Sciatic nerve (tissue), 2 donors: ENCODE measurements at regions not wholly inside any gene's neighbourhood (a gene's known extent, or its start where the extent isn't known, plus 50 kb on each side); places are given as distances from the start of the nearest gene placed in this dataset.
"Not testable (repeated sequence)": the region's sequence is repeated elsewhere in the genome, so short reads cannot be mapped to it uniquely, and the experiment has no call there.

ENCODE experiments used
- ATAC-seq: fragments of 200-7000 bp; cut with Tn5 transposase; one replicate; pipeline ENCODE4 v1.9.1; 2020; ENCODE audit warnings: mild to moderate bottlenecking, moderate library complexity
- DNase-seq: peaks from one replicate; pipeline ENCODE4 v3.0.0-alpha.2; 2020; ENCODE audit warnings: low spot score
- intact Hi-C: fragments of 100-400 bp; cut with DNase I; formaldehyde crosslinking; loops from one replicate; pipeline ENCODE4 v1.14.2; 2022
- donor health status: DM: no; HTN: no; CAD: no.
- donor health status: DM: no; HTN: no; CAD: no.

DNA sequence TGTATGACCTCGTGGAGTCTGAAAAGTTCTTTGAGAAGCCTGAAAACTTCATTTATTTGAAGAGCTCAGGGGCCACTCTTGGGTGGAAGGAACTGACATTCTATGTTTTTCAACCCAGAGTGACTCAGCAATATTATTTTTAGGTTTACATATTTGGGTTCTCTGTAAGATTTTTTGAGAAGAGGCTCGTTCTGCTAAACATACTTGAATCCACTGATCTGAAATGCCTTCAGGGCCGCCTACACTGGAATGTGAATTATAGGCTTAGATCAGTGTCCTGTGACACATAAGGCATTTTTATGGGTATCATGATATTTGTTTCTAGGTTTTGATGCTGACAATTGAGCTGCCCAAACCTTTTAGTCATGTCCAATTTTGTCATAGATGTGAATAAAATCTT is 86.2 kb downstream of the PSAT1 start:
- DNase-seq (no peak), ATAC-seq (no peak)
- intact Hi-C loops = no loop called here

- ATAC-seq = no peak
- intact Hi-C loops = no loop called here
- DNase-seq = no peak
Observed at GRCh38 chr9:78386348-78386747, 89.4 kb downstream of the PSAT1 start.

DNA sequence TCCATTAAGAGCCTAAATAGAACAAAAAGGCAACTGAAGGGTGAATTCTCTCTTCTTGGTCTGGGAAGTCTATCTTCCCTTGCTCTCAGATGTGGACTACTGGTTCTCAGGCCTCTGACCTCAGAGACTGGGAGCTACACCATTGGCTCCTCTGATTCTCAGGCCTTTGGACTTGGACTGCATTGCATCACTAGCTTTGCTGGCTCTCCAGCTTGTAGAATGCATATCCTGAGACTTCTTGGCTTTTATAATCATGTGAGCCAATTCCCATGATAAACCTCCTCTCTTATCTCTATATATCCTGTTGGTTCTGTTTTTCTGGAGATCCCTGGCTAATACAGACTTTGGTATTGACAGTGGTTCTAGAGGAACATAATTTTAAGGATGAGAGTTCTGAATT is 89.8 kb downstream of the PSAT1 start:
- DNase-seq (no peak), ATAC-seq (no peak)
- intact Hi-C loops = no loop called here

- ATAC-seq = no peak
- DNase-seq = no peak
- intact Hi-C loops = no loop called here
Observed at GRCh38 chr9:78393340-78393739, 96.4 kb downstream of the PSAT1 start.

DNA sequence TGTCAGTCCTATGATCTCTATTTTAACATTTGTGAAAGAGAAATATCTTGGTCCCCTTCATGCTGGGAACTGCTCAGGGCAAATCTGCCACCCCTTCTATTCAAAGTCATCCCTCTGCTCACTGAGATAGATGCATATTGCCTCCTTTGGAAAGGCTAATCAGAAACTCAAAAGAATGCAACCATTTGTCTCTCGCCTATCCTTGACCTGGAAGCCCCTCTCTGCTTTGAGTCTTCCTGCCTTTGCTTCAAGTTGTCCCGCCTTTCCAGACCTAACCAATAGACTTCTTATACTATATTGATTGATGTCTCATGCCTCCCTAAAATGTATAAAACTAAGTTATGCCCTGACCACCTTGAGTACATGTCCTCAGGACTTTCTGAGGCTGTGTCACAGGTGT is 97.0 kb downstream of the PSAT1 start:
- ATAC-seq = no peak
- intact Hi-C loops = no loop called here
- no peak for DNase-seq

DNA sequence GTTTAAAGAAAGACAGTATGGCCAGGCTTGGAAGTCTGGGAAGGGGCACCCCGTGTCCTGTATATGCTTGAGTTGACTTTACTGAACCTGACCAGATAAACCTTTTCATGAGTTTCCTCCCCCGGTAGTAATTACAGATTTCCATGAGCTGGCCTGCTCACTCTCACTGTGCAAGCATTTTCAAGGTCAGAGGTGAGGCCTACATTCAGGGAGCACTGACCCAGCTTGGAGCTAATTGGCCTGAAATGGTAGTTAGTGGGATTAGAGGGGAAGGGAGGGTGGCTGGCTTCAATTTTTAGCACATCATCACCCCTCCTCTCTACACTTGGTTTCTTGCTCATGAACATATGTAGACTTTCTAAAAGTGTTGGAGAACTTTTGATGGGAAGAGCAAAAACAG is 99.2 kb downstream of the PSAT1 start:
- no peak for DNase-seq

GRCh38 chr9:78397045-78397444 is 100.1 kb downstream of the PSAT1 start:
- ATAC-seq (no peak), DNase-seq (no peak)
- intact Hi-C loops = no loop called here

More for the DNA sequence above, 99.2 kb downstream of the PSAT1 start:
- ATAC-seq = no peak
- intact Hi-C loops = no loop called here

GRCh38 chr9:78397454-78397853 is 100.5 kb downstream of the PSAT1 start:
- DNase-seq (no peak), ATAC-seq (no peak)
- intact Hi-C loops = no loop called here

DNA sequence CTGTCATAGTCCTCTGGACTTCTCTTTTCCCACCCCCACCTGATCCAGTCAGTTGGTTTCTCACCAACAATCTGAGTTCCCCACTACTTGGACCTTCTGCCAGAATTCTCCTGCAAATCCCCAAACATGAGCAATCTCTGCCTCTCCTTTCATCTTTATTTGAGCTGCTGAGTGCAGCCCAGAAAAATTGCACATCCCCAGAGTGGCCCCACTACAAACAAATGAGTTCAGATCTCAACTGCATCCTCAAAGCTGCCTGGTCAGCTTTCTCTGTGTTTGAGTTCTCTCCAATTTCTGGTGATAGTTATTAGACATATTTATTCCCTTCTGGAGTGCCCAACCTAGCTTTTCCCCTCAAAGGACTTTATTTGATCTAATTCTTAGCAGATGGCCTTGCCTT is 102.2 kb downstream of the PSAT1 start:
- intact Hi-C loops = no loop called here
- ATAC-seq (no peak), DNase-seq (no peak)

DNA sequence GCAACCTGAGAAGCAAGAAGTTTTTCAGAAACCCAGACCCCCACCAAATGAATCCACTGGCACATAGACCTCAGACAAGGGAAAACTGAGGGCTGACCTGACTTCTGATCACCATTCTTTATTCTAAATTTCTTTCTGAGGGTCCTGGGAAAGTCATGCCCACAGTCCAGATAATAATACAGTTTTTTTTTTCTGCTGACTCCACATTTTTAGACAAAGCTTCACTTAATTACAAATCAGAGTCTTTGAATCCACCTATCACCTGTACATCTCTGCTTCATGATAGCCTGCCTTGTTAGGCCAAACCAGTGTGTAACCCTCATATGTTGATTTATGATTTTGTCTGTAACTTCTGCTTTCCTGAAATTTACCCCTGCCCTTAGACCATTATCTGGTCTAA is 103.6 kb downstream of the PSAT1 start:
- ATAC-seq (no peak), DNase-seq (no peak)
- intact Hi-C loops = no loop called here

DNA sequence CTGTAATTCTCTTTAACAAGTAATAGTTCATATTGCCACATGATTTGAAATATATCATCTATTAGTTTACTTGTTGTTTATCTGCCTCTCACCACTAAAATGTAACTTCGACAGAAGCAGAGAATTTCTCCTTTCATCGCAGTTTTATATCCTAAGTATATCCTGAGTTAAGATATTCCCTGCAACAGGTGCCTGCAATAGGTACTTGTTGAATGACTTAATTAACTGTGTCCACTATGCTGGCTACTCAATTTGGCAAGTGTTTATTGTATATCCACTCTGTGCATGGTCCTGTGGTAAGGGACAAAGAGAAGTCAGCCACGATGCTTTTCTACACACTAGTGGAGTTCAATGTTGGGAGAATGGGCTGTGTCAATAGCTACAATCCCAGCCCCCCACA is 108.5 kb downstream of the PSAT1 start:
- ATAC-seq (no peak), DNase-seq (no peak)
- intact Hi-C loops = no loop called here

- DNase-seq = no peak
- intact Hi-C loops = no loop called here
- ATAC-seq = no peak
Observed at GRCh38 chr9:78406146-78406545, 109.2 kb downstream of the PSAT1 start.

DNA sequence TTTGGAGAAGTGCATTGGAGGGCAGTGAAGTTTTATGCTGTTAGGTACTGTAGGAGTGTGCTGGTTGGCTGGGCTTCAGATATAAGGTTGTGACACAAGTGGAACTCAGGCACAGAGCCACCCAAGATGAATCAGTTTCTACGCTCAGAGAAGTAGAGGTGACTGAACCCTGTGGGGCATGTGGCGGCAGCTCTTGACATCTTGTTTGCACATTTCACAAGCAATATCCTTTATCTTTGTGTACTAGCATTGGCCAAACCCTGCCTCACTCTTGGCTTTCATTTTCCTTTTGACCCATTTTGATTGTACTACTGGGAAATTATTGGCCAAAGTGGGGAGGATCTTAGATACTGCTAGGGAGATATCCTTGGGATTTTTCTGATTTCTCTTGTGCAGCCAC is 110.0 kb downstream of the PSAT1 start:
- no peak for ATAC-seq
- intact Hi-C loops = no loop called here
- DNase-seq = no peak

DNA sequence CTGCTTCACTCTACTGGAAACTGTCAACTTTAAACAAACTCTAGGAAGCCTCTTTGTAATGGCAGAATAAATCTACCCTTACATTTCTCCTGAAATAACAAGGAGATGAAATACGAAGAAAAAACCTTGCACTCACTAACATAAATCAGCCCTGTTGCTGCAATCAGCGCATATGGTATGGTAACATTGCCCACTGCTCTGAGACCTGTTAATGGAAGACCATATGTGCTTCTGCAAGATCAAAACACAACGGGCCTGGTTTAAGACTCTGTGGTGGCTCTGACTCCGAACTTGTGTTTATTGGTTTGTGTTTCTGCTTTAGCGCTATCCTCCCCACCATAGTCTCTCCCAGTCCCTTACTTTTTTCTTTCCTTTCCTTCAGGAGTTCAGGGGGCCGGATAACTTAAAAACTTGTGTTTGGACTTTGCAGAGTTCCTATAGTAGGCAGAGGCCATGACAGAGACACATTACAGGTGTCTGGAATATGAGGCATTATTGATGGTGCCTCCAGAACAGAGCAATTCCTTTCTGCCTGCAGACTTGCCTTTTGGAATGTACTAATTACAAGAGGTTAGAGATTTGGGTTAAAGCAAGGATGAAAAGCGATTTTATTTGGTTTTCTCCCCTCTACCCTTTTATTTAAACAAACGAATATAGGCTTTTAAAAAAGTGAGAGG is 110.8 kb downstream of the PSAT1 start:
- DNase-seq (no peak), ATAC-seq (no peak)
- intact Hi-C loops = no loop called here

DNA sequence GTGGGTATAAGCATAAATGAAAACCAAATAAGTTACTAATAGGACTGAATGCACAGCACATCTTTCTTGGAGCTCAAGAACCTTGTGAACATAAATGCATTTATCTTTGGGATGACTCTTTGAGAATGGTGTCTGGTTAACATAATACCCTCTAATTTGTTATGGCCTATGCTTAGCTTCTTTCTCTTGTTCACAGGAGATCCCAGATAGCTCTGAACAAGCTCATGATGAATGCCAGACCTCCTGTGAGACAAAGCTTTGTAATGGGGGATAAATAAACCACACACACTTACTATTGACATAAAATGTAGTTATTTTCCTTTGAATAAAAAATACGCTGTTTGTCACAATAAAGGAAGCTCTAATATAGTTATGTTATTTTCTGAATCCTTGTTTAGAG is 111.5 kb downstream of the PSAT1 start:
- DNase-seq = no peak
- ATAC-seq = no peak
- intact Hi-C loops = no loop called here

GRCh38 chr9:78409928-78410510 is 113.1 kb downstream of the PSAT1 start:
- intact Hi-C loops, ATAC-seq, DNase-seq: not testable (repeated sequence)

DNA sequence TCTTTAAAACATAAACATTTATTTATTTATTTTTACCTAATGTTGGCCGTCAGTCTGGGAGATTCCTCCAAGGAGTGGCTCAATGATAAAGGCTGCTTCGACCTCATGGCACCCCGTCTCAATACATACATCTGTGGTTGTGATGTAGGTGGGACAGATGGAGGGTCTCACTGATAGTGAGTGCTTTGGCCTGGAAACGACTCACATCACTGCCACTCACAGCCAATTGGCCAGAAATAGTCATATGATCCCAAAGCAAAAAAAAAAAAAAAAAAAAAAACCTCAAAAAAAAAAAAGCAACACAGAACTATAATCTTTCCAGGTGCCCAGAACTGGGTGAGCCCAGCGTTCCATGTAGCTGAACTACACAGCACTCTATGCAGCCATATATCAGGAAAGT is 125.4 kb downstream of the PSAT1 start:
- intact Hi-C loops = no loop called here
- no peak for DNase-seq
- no peak for ATAC-seq

DNA sequence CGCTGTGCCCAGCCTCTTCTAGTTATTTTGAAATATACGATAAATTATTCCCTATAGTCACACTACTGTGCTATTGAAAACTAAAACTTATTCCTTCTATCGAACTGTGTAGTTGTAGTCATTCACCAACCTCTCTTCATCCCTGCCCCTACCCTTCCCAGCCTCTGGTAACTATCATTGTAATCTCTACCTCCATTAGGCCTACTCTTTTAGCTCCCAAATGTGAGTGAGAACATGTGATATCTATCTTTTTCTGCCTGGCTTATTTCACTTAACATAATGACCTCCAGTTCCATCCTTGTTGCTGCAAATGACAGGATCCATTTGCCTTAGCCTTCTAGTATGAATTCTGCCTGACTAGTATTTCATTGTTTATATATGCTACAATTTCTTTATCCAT is 127.4 kb downstream of the PSAT1 start:
- ATAC-seq (no peak), DNase-seq (no peak)
- intact Hi-C loops = no loop called here

DNA sequence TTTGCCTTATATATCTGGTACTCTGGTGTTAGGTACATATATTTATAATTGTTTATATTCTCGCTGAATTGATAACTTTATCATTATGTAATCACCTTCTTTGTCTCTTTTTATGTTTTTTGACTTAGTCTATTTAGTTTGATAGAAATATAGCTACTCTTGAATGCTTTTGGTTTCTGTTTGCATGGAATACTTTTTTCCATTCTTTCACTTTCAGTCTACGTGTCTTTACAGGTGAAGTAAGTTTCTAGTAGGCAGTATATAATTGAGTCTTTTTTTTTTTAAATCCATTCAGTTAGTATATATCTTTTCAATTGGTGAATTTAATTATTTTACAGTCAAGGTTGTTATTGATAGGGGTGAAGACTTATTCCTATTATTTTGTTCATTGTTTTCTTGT is 131.7 kb downstream of the PSAT1 start:
- ATAC-seq (no peak), DNase-seq (no peak)
- intact Hi-C loops = no loop called here

DNA sequence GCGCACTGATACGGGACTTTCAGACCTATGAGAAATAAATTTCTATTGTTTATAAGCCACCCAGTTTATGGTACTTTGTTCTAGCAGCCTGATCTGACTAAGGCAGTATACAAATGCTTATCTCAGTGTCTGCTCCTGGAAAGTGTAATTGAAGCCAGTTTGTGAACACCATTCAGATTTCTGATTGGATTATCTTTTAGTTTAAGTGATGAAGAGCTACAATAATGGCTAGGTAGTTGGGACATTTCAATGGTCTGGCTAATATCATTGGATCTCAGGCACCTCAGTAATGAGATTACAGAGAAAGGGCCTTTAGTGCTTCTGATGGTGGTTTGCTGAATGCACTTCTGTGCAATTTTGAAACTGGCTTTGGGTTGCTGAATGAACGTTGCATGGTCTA is 133.5 kb downstream of the PSAT1 start:
- intact Hi-C loops = no loop called here
- DNase-seq = no peak
- ATAC-seq = no peak

GRCh38 chr9:78431039-78431438 is 134.1 kb downstream of the PSAT1 start:
- DNase-seq, intact Hi-C loops, ATAC-seq: not testable (repeated sequence)
